ENCODE measurements at regions not wholly inside any gene's neighbourhood (a gene's known extent, or its start where the extent isn't known, plus 50 kb on each side); places are given as distances from the start of the nearest gene placed in this dataset.

DNA sequence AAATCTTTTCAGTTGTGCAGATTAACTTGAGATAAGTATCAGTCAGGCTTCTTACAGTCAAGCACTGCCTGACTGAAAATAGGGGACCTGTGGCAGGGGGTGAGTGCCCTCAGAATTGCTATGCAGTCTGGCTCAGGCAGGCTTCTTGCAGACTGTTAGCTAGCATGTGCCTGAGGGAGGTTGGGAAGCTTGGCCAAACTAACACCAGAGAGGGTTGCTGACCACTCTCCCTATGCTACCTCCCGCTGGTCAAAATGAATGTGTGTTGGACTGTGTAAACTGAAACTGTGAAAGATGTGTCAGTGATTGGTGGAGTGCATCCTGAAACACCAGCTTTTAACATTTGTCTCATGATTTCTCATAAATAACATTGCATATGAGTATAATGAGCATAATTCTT, 622.3 kb upstream of the IMPG1 start:
- H3K36me3 ChIP-seq: no peaks in the 10 kb centered on the region

DNA sequence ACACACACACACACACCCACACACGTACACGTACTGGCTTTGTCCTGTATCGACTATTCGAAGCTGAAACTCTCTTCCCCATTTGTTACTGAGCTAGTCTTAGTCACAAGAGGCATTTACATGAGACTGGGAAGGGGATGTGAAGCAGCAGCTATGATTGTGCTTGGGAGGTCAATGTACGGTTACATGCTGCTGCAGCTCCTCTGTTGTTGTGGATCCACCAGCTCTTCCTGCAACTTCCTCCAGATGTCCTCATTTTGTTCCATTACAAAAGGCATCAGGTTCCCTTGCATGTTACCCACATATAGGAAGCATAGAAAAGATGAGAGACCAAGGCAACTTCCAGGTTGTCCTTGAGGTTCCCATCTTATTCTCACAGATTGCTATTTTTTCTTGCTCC, 612.4 kb upstream of the IMPG1 start:
- H3K4me1 ChIP-seq: no peaks in the 10 kb centered on the region
- no peaks in the 10 kb centered on the region for H3K36me3 ChIP-seq
- no peaks in the 10 kb centered on the region for H3K9me3 ChIP-seq
- no peak overlapping the region for H3K27ac ChIP-seq
- WGBS, 2 donors: 82 to 85% methylated on average over 5 of the region's 5 CpGs
- ATAC-seq (peak in 1 of 4 donors; percentile 38), FAIRE-seq (no peak), DNase-seq (no peak)
- no peaks in the 10 kb centered on the region for H3K27me3 ChIP-seq
- TF ChIP-seq, protein P1, sequence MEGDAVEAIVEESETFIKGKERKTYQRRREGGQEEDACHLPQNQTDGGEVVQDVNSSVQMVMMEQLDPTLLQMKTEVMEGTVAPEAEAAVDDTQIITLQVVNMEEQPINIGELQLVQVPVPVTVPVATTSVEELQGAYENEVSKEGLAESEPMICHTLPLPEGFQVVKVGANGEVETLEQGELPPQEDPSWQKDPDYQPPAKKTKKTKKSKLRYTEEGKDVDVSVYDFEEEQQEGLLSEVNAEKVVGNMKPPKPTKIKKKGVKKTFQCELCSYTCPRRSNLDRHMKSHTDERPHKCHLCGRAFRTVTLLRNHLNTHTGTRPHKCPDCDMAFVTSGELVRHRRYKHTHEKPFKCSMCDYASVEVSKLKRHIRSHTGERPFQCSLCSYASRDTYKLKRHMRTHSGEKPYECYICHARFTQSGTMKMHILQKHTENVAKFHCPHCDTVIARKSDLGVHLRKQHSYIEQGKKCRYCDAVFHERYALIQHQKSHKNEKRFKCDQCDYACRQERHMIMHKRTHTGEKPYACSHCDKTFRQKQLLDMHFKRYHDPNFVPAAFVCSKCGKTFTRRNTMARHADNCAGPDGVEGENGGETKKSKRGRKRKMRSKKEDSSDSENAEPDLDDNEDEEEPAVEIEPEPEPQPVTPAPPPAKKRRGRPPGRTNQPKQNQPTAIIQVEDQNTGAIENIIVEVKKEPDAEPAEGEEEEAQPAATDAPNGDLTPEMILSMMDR (IDR thresholded peaks at IDR 0.05): no peak
- no peak overlapping the region for H3K4me3 ChIP-seq
- intact Hi-C loops (cut with DNase I): no loop called here

More for the DNA sequence above, 622.3 kb upstream of the IMPG1 start:
- no peak overlapping the region for H3K4me3 ChIP-seq
- TF ChIP-seq, protein P1 (IDR thresholded peaks at IDR 0.05): no peak
- H3K27ac ChIP-seq: no peak overlapping the region
- no peaks in the 10 kb centered on the region for H3K9me3 ChIP-seq
- no peaks in the 10 kb centered on the region for H3K4me1 ChIP-seq
- DNase-seq (no peak), FAIRE-seq (no peak), ATAC-seq (no peak)
- WGBS, 2 donors: 70 to 78% methylated on average over 1 of the region's 1 CpG
- no peaks in the 10 kb centered on the region for H3K27me3 ChIP-seq
- intact Hi-C loops (cut with DNase I): no loop called here

DNA sequence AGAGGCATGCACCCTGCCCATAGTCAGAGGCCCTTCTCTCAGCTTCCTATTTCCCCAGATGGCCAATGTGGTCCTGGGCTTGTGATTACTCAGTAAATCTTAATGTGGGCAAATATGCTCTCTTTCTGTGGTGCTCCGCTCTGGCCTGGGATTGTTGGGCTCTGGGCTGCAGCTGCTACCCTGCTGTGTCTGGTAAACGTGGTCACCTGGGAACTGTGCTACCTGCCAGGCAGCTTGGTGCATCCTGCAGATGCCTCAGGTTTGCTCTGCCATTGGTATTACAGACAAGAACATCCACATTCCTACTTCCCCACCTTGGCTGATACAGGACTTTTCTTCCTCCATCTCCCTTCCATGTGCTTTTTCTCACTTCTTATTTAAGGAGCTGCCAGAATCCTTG, 611.5 kb upstream of the IMPG1 start:
- 48 to 54% methylated on average over 2 of the region's 2 CpGs for WGBS, 2 donors
- no peaks in the 10 kb centered on the region for H3K9me3 ChIP-seq
- H3K4me1 ChIP-seq: no peaks in the 10 kb centered on the region
- H3K36me3 ChIP-seq: no peaks in the 10 kb centered on the region
- no peak overlapping the region for H3K4me3 ChIP-seq
- no peak for FAIRE-seq
- TF ChIP-seq, protein P1 (IDR thresholded peaks at IDR 0.05): no peak
- no peak overlapping the region for H3K27ac ChIP-seq
- H3K27me3 ChIP-seq: no peaks in the 10 kb centered on the region
- no peak for DNase-seq
- ATAC-seq: no peak
- intact Hi-C loops (cut with DNase I): no loop called here

DNA sequence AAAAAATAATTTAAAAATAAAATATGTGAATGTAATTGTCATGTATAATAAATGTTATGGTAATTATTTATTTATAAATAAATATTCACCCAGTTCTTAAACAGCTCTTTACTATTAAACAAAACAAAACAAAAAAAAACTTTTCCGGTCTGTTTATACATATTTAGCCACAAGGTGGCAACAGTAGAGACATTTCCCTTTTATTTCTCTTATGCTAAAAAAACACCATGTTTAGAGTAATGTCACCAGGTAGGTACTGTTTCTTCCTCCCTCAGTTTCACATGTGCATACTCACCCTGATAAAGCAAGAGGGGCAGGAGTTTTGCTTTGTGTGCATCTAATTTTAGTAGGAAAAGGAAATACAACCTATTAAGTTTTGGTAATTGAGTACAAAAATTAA, 610.4 kb upstream of the IMPG1 start:
- TF ChIP-seq, protein P1 (IDR thresholded peaks at IDR 0.05): peak in 3 of 4 donors; percentile 16 to 25 (median 21)
- H3K27ac ChIP-seq: no peak overlapping the region
- H3K9me3 ChIP-seq: no peaks in the 10 kb centered on the region
- no peak for DNase-seq
- H3K4me3 ChIP-seq: no peak overlapping the region
- peak; percentile 96 for FAIRE-seq
- peak in 3 of 4 donors; percentile 30 to 52 (median 43) for ATAC-seq
- no peaks in the 10 kb centered on the region for H3K27me3 ChIP-seq
- H3K4me1 ChIP-seq: no peaks in the 10 kb centered on the region
- intact Hi-C loops (cut with DNase I): no loop called here
- WGBS, 2 donors: 6 to 13% methylated on average over 1 of the region's 1 CpG
- H3K36me3 ChIP-seq: no peaks in the 10 kb centered on the region

DNA sequence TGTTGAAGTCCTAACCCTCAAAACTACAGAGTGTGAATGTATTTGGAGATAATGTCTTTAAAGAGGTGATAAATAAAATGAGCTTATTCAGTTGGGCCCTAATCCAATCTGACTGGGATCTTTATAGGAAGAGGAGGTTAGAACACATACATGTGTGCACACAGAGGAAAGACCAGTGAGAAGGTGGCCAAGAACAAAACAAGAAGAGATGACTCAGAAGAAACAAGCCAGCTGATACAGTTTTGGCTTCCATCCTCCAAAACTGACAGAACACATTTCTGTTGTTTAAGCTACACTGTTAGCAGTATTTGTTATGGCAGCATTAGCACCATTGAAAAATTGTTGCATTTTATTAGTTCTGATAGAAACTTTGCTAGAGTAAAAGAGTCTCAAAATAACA, 609.3 kb upstream of the IMPG1 start:
- no peak overlapping the region for H3K4me3 ChIP-seq
- ATAC-seq (no peak), FAIRE-seq (no peak), DNase-seq (no peak)
- intact Hi-C loops (cut with DNase I): no loop called here
- H3K27ac ChIP-seq: no peak overlapping the region
- TF ChIP-seq, protein P1 (IDR thresholded peaks at IDR 0.05): no peak
- H3K36me3 ChIP-seq: no peaks in the 10 kb centered on the region
- no peaks in the 10 kb centered on the region for H3K27me3 ChIP-seq
- H3K4me1 ChIP-seq: no peaks in the 10 kb centered on the region
- H3K9me3 ChIP-seq: no peaks in the 10 kb centered on the region
